ENCODE measurements at regions not wholly inside any gene's neighbourhood (a gene's known extent, or its start where the extent isn't known, plus 50 kb on each side); places are given as distances from the start of the nearest gene placed in this dataset.

GRCh38 chr12:46504494-46504893 lies 131.9 kb upstream of the SLC38A2 start:
- Histone ChIP-seq H3K36me3 (no peaks in the 10 kb centered on the region), H3K9me3 (peaks cover 0 to 11% (median 0%) of the 10 kb centered on the region in 3 donors), H3K4me3 (no peak overlapping the region), H3K4me1 (no peaks in the 10 kb centered on the region), H3K27me3 (no peaks in the 10 kb centered on the region), H3K27ac (no peak overlapping the region)
- TF ChIP-seq CTCF (IDR thresholded peaks at IDR 0.05 in 4 of 5, conservative IDR thresholded peaks at IDR 0.05 in 1 of 5) (no peak), POLR2A (IDR thresholded peaks at IDR 0.05) (no peak)
- in situ Hi-C loops (cut with MboI; ENCODE audit: low sequenced_read_pairs in 4 of 4) (no loop called here), intact Hi-C loops (cut with DNase I; ENCODE audit: low total_unique reads) (no loop called here)
- DNase-seq (no peak), ATAC-seq (no peak)

- Histone ChIP-seq H3K27me3 (no peaks in the 10 kb centered on the region), H3K27ac (no peak overlapping the region), H3K4me3 (no peak overlapping the region), H3K36me3 (no peaks in the 10 kb centered on the region), H3K4me1 (no peaks in the 10 kb centered on the region), H3K9me3 (peaks cover 0 to 11% (median 0%) of the 10 kb centered on the region in 3 donors)
- DNase-seq (no peak), ATAC-seq (no peak)
- intact Hi-C loops (cut with DNase I; ENCODE audit: low total_unique reads) = no loop called here
- TF ChIP-seq POLR2A (IDR thresholded peaks at IDR 0.05) = no peak
- no peak for TF ChIP-seq CTCF (IDR thresholded peaks at IDR 0.05 in 4 of 5, conservative IDR thresholded peaks at IDR 0.05 in 1 of 5)
- in situ Hi-C loops (cut with MboI; ENCODE audit: low sequenced_read_pairs in 4 of 4) = no loop called here
These were observed 131.1 kb upstream of the SLC38A2 start for GRCh38 chr12:46503637-46504175.

- ATAC-seq (no peak), DNase-seq (no peak)
- Histone ChIP-seq H3K9me3 (no peaks in the 10 kb centered on the region), H3K4me1 (no peaks in the 10 kb centered on the region), H3K27me3 (no peaks in the 10 kb centered on the region), H3K4me3 (no peak overlapping the region), H3K36me3 (no peaks in the 10 kb centered on the region), H3K27ac (no peak overlapping the region)
- TF ChIP-seq CTCF (IDR thresholded peaks at IDR 0.05 in 4 of 5, conservative IDR thresholded peaks at IDR 0.05 in 1 of 5) (no peak), POLR2A (IDR thresholded peaks at IDR 0.05) (no peak)
- in situ Hi-C loops (cut with MboI; ENCODE audit: low sequenced_read_pairs in 4 of 4) (no loop called here), intact Hi-C loops (cut with DNase I; ENCODE audit: low total_unique reads) (no loop called here)
These were observed 128.1 kb upstream of the SLC38A2 start for GRCh38 chr12:46500673-46501072.

GRCh38 chr12:46499901-46500300 lies 127.3 kb upstream of the SLC38A2 start:
- H3K36me3 ChIP-seq = no peaks in the 10 kb centered on the region
- H3K27ac ChIP-seq = no peak overlapping the region
- H3K27me3 ChIP-seq = no peaks in the 10 kb centered on the region
- no peaks in the 10 kb centered on the region for H3K9me3 ChIP-seq
- intact Hi-C loops (cut with DNase I; ENCODE audit: low total_unique reads) = no loop called here
- no peaks in the 10 kb centered on the region for H3K4me1 ChIP-seq
- DNase-seq = no peak
- in situ Hi-C loops (cut with MboI; ENCODE audit: low sequenced_read_pairs in 4 of 4) = no loop called here
- TF ChIP-seq CTCF (IDR thresholded peaks at IDR 0.05 in 4 of 5, conservative IDR thresholded peaks at IDR 0.05 in 1 of 5) = no peak
- TF ChIP-seq POLR2A (IDR thresholded peaks at IDR 0.05) = no peak
- no peak overlapping the region for H3K4me3 ChIP-seq
- no peak for ATAC-seq

GRCh38 chr12:46499226-46499625 lies 126.7 kb upstream of the SLC38A2 start:
- DNase-seq = no peak
- no peak overlapping the region for H3K4me3 ChIP-seq
- H3K36me3 ChIP-seq = no peaks in the 10 kb centered on the region
- H3K4me1 ChIP-seq = peaks cover 1 to 6% of the 10 kb centered on the region in 2 donors
- H3K27me3 ChIP-seq = no peaks in the 10 kb centered on the region
- ATAC-seq = no peak
- H3K27ac ChIP-seq = no peak overlapping the region
- intact Hi-C loops (cut with DNase I; ENCODE audit: low total_unique reads) (no loop called here), in situ Hi-C loops (cut with MboI; ENCODE audit: low sequenced_read_pairs in 4 of 4) (no loop called here)
- no peaks in the 10 kb centered on the region for H3K9me3 ChIP-seq
- TF ChIP-seq POLR2A (IDR thresholded peaks at IDR 0.05) = no peak
- no peak for TF ChIP-seq CTCF (IDR thresholded peaks at IDR 0.05 in 4 of 5, conservative IDR thresholded peaks at IDR 0.05 in 1 of 5)
